Nephron progenitor cell (in vitro differentiated cells): ENCODE measurements at regions not wholly inside any gene's neighbourhood (a gene's known extent, or its start where the extent isn't known, plus 50 kb on each side); places are given as distances from the start of the nearest gene placed in this dataset.

Experiments used
- DNase-seq: peaks from one replicate; pipeline ENCODE4 v3.0.0; 2021
- H3K27ac Mint-ChIP-seq: 2 replicates; pipeline ENCODE4 v1.8.0; 2021; ENCODE audit warnings: mild to moderate bottlenecking, moderate library complexity, mixed read lengths
- H3K27me3 Mint-ChIP-seq: 2 replicates; pipeline ENCODE4 v1.8.0; 2021; ENCODE audit warnings: mild to moderate bottlenecking, low read depth, mixed read lengths; ENCODE audit not compliant: poor library complexity
- H3K36me3 Mint-ChIP-seq: 2 replicates; pipeline ENCODE4 v1.8.0; 2021; ENCODE audit warnings: low read depth, mixed read lengths
- H3K4me1 Mint-ChIP-seq: 2 replicates; pipeline ENCODE4 v1.8.0; 2021; ENCODE audit warnings: mixed read lengths
- H3K4me3 Mint-ChIP-seq: 2 replicates; pipeline ENCODE4 v1.8.0; 2021; ENCODE audit warnings: mild to moderate bottlenecking, moderate library complexity, mixed read lengths
- H3K9me3 Mint-ChIP-seq: 2 replicates; pipeline ENCODE4 v1.8.0; 2021; ENCODE audit warnings: mild to moderate bottlenecking, moderate library complexity, mixed read lengths
- CTCF ChIP-seq: fragments of 200-600 bp; sonication (generic); IDR thresholded peaks from 2 replicates; pipeline ENCODE4 v1.5.0; 2021; ENCODE audit warnings: antibody characterized with exemption

DNA sequence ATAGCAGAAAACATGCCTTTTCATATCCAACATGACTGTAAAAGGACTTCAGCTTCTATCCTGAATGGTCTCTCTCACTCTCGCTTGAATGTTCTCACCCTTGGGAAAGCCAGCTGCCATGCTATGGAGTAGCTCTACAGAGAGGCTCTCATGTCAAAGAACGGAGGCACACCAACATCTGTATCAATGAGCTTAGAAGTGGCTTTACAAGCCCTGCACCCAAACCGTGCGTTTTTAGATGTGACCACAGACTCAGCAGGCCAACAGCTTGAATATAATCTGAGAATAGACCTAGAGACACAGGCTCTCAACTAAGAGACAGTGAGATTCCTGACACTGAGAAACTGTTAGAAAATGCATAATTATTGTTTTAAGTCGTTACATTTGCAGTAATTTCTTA, 1231.6 kb upstream of the CDH9 start:
- H3K27me3 Mint-ChIP-seq, result no peaks in the 10 kb centered on the region
- H3K36me3 Mint-ChIP-seq, result no peaks in the 10 kb centered on the region
- no peaks in the 10 kb centered on the region for H3K9me3 Mint-ChIP-seq
- TF ChIP-seq CTCF, result no peak
- no peak overlapping the region for H3K27ac Mint-ChIP-seq
- DNase-seq, result no peak
- H3K4me1 Mint-ChIP-seq, result no peaks in the 10 kb centered on the region
- no peak overlapping the region for H3K4me3 Mint-ChIP-seq

- Mint-ChIP-seq H3K4me1 (no peaks in the 10 kb centered on the region), H3K9me3 (no peaks in the 10 kb centered on the region)
Measured at GRCh38 chr5:28265877-28266276, 1227.5 kb upstream of the CDH9 start.

GRCh38 chr5:28254846-28255245, 1216.5 kb upstream of the CDH9 start:
- no peaks in the 10 kb centered on the region for H3K4me1 Mint-ChIP-seq
- TF ChIP-seq CTCF, result no peak
- H3K27ac Mint-ChIP-seq, result no peak overlapping the region
- no peaks in the 10 kb centered on the region for H3K27me3 Mint-ChIP-seq
- no peaks in the 10 kb centered on the region for H3K9me3 Mint-ChIP-seq
- DNase-seq, result no peak
- no peaks in the 10 kb centered on the region for H3K36me3 Mint-ChIP-seq
- no peak overlapping the region for H3K4me3 Mint-ChIP-seq

More at GRCh38 chr5:28265877-28266276, 1227.5 kb upstream of the CDH9 start:
- H3K27me3 Mint-ChIP-seq, result no peaks in the 10 kb centered on the region
- TF ChIP-seq CTCF, result no peak
- no peak overlapping the region for H3K4me3 Mint-ChIP-seq
- DNase-seq, result no peak
- H3K27ac Mint-ChIP-seq, result no peak overlapping the region
- H3K36me3 Mint-ChIP-seq, result no peaks in the 10 kb centered on the region

DNA sequence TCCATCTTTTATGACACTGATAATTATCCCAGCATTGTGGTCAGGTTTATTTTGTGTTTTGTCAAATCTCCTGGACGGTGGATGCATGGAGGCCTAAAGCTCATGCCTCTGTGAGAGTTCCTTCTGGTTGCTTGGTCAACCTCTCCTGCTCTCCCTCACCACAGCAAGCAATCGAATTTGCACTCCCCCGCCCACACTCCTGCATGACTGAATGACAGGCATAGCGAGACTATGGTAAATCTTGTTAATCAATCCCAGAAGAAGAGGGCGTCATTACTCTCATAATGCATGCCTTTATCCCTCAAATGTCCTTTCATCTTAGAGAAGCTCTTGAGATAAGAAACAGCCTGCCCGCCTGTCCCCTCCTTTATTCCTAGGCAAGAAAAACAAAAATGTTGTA, 1215.0 kb upstream of the CDH9 start:
- H3K9me3 Mint-ChIP-seq, result peaks cover 2% of the 10 kb centered on the region
- no peak overlapping the region for H3K27ac Mint-ChIP-seq
- no peak for DNase-seq
- no peak overlapping the region for H3K4me3 Mint-ChIP-seq
- H3K4me1 Mint-ChIP-seq, result no peaks in the 10 kb centered on the region
- no peak for TF ChIP-seq CTCF
- no peaks in the 10 kb centered on the region for H3K36me3 Mint-ChIP-seq
- no peaks in the 10 kb centered on the region for H3K27me3 Mint-ChIP-seq

DNA sequence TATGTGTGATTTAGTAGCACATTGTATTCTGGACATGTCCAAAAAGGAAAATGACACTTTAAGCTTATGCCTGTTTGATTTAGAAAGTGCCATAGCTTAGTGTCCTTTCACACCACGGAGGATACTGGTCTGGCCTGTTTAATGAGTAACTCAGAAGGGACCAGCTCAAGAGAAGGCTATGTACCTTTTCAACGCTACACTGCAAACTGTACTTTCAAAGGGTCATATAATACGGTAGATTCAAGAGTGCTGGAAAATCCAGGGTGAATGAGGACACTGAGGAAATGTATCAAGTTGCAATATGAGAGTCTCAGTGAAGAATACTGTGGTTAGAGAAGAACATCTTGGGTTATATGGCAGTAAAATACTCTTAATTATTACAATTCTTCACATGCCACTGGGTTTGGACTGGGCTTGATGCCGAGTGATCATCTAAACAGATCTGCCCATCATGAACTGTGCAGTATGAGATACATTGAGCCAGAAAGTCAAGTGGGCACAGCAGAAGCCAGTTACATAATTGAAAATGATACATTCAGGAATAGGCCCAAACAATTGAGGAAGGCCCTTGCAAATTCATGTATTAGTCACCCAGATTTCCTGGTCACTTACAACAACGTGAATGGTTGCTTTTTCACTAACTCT, 1211.5 kb upstream of the CDH9 start:
- Mint-ChIP-seq H3K4me3 (no peak overlapping the region), H3K9me3 (peaks cover 3% of the 10 kb centered on the region), H3K4me1 (no peaks in the 10 kb centered on the region), H3K27ac (no peak overlapping the region), H3K36me3 (no peaks in the 10 kb centered on the region), H3K27me3 (no peaks in the 10 kb centered on the region)
- no peak for TF ChIP-seq CTCF
- DNase-seq, result no peak

- no peak overlapping the region for H3K4me3 Mint-ChIP-seq
- TF ChIP-seq CTCF, result no peak
- H3K27me3 Mint-ChIP-seq, result no peaks in the 10 kb centered on the region
- H3K4me1 Mint-ChIP-seq, result no peaks in the 10 kb centered on the region
- no peaks in the 10 kb centered on the region for H3K9me3 Mint-ChIP-seq
- H3K27ac Mint-ChIP-seq, result no peak overlapping the region
- H3K36me3 Mint-ChIP-seq, result no peaks in the 10 kb centered on the region
- DNase-seq, result no peak
Measured at GRCh38 chr5:28234356-28234968, 1196.1 kb upstream of the CDH9 start.
